ENCODE measurements at regions not wholly inside any gene's neighbourhood (a gene's known extent, or its start where the extent isn't known, plus 50 kb on each side); places are given as distances from the start of the nearest gene placed in this dataset.

GRCh38 chr2:19300961-19301360, 57.5 kb downstream of the OSR1 start:
- no peak for DNase-seq

GRCh38 chr2:19299522-19299921, 58.9 kb downstream of the OSR1 start:
- DNase-seq: no peak

- DNase-seq: no peak
Observed at GRCh38 chr2:19299032-19299431, 59.4 kb downstream of the OSR1 start.

GRCh38 chr2:19297716-19298115, 60.7 kb downstream of the OSR1 start:
- no peak for DNase-seq

GRCh38 chr2:19295998-19296502, 62.4 kb downstream of the OSR1 start:
- DNase-seq: no peak

- no peak for DNase-seq
Observed at GRCh38 chr2:19292007-19292406, 66.4 kb downstream of the OSR1 start.

GRCh38 chr2:19288291-19288690, 70.1 kb downstream of the OSR1 start:
- DNase-seq: no peak

- no peak for DNase-seq
Observed at GRCh38 chr2:19287324-19287723, 71.1 kb downstream of the OSR1 start.

GRCh38 chr2:19282305-19282704, 76.1 kb downstream of the OSR1 start:
- no peak for DNase-seq

GRCh38 chr2:19274439-19274838, 84.0 kb downstream of the OSR1 start:
- DNase-seq: no peak

GRCh38 chr2:19272941-19273470, 85.4 kb downstream of the OSR1 start:
- no peak for DNase-seq

- no peak for DNase-seq
Observed at GRCh38 chr2:19272039-19272438, 86.4 kb downstream of the OSR1 start.

GRCh38 chr2:19264852-19265251, 93.6 kb downstream of the OSR1 start:
- DNase-seq: no peak

- DNase-seq: no peak
Observed at GRCh38 chr2:19262150-19262549, 96.3 kb downstream of the OSR1 start.

GRCh38 chr2:19261061-19261460, 97.4 kb downstream of the OSR1 start:
- no peak for DNase-seq

- DNase-seq: peak in 1 of 2 experiments; percentile 16
Observed at GRCh38 chr2:19256121-19256601, 102.3 kb downstream of the OSR1 start.

- no peak for DNase-seq
Observed at GRCh38 chr2:19255481-19255880, 102.9 kb downstream of the OSR1 start.

GRCh38 chr2:19251554-19251953, 106.9 kb downstream of the OSR1 start:
- DNase-seq: no peak

GRCh38 chr2:19250906-19251305, 107.5 kb downstream of the OSR1 start:
- no peak for DNase-seq

- DNase-seq: no peak
Observed at GRCh38 chr2:19247186-19247585, 111.2 kb downstream of the OSR1 start.

GRCh38 chr2:19246496-19246895, 111.9 kb downstream of the OSR1 start:
- DNase-seq: no peak

- no peak for DNase-seq
Observed at GRCh38 chr2:19244460-19245363, 113.7 kb downstream of the OSR1 start.

- DNase-seq: no peak
Observed at GRCh38 chr2:19238440-19239060, 119.9 kb downstream of the OSR1 start.

GRCh38 chr2:19235308-19235707, 123.1 kb downstream of the OSR1 start:
- no peak for DNase-seq

Measured in SW 1271 (cell line).